ENCODE measurements at regions not wholly inside any gene's neighbourhood (a gene's known extent, or its start where the extent isn't known, plus 50 kb on each side); places are given as distances from the start of the nearest gene placed in this dataset.

- H3K36me3 ChIP-seq (ENCODE audit: insufficient read depth, low read length), result no peaks in the 10 kb centered on the region
- H3K9me3 ChIP-seq (ENCODE audit: low read length), result no peaks in the 10 kb centered on the region
- no peak overlapping the region for H3K27ac ChIP-seq (ENCODE audit: low read depth, low read length)
- no peak overlapping the region for H3K4me3 ChIP-seq (ENCODE audit: low read depth in 1 of 2, low read length in 2 of 2)
- no peaks in the 10 kb centered on the region for H3K4me1 ChIP-seq (ENCODE audit: insufficient read depth, low read length)
- H3K27me3 ChIP-seq (ENCODE audit: control insufficient read depth in 1 of 2, insufficient read depth in 2 of 2, low read length in 2 of 2), result no peaks in the 10 kb centered on the region
- no peak overlapping the region for H3K9ac ChIP-seq (ENCODE audit: low read length)
These were observed 56.4 kb upstream of the DAPK1 start for GRCh38 chr9:87441251-87441650.

- no peak overlapping the region for H3K4me3 ChIP-seq (ENCODE audit: low read depth in 1 of 2, low read length in 2 of 2)
- no peaks in the 10 kb centered on the region for H3K4me1 ChIP-seq (ENCODE audit: insufficient read depth, low read length)
- H3K27me3 ChIP-seq (ENCODE audit: control insufficient read depth in 1 of 2, insufficient read depth in 2 of 2, low read length in 2 of 2), result no peaks in the 10 kb centered on the region
- no peaks in the 10 kb centered on the region for H3K36me3 ChIP-seq (ENCODE audit: insufficient read depth, low read length)
- H3K27ac ChIP-seq (ENCODE audit: low read depth, low read length), result no peak overlapping the region
- H3K9me3 ChIP-seq (ENCODE audit: low read length), result no peaks in the 10 kb centered on the region
- H3K9ac ChIP-seq (ENCODE audit: low read length), result no peak overlapping the region
These were observed 55.2 kb upstream of the DAPK1 start for GRCh38 chr9:87442451-87442850.

- H3K27me3 ChIP-seq (ENCODE audit: control insufficient read depth in 1 of 2, insufficient read depth in 2 of 2, low read length in 2 of 2), result no peaks in the 10 kb centered on the region
- H3K36me3 ChIP-seq (ENCODE audit: insufficient read depth, low read length), result no peaks in the 10 kb centered on the region
- H3K9ac ChIP-seq (ENCODE audit: low read length), result no peak overlapping the region
- H3K4me1 ChIP-seq (ENCODE audit: insufficient read depth, low read length), result no peaks in the 10 kb centered on the region
- no peak overlapping the region for H3K4me3 ChIP-seq (ENCODE audit: low read depth in 1 of 2, low read length in 2 of 2)
- no peak overlapping the region for H3K27ac ChIP-seq (ENCODE audit: low read depth, low read length)
- no peaks in the 10 kb centered on the region for H3K9me3 ChIP-seq (ENCODE audit: low read length)
These were observed 54.7 kb upstream of the DAPK1 start for GRCh38 chr9:87443006-87443405.

- no peaks in the 10 kb centered on the region for H3K9me3 ChIP-seq (ENCODE audit: low read length)
- H3K4me1 ChIP-seq (ENCODE audit: insufficient read depth, low read length), result no peaks in the 10 kb centered on the region
- no peak overlapping the region for H3K4me3 ChIP-seq (ENCODE audit: low read depth in 1 of 2, low read length in 2 of 2)
- no peaks in the 10 kb centered on the region for H3K36me3 ChIP-seq (ENCODE audit: insufficient read depth, low read length)
- no peak overlapping the region for H3K27ac ChIP-seq (ENCODE audit: low read depth, low read length)
- H3K9ac ChIP-seq (ENCODE audit: low read length), result no peak overlapping the region
- no peaks in the 10 kb centered on the region for H3K27me3 ChIP-seq (ENCODE audit: control insufficient read depth in 1 of 2, insufficient read depth in 2 of 2, low read length in 2 of 2)
These were observed 54.2 kb upstream of the DAPK1 start for GRCh38 chr9:87443461-87443860.

GRCh38 chr9:87445646-87446045, 52.0 kb upstream of the DAPK1 start:
- Histone ChIP-seq H3K4me1 (ENCODE audit: insufficient read depth, low read length) (no peaks in the 10 kb centered on the region), H3K4me3 (ENCODE audit: low read depth in 1 of 2, low read length in 2 of 2) (no peak overlapping the region), H3K9ac (ENCODE audit: low read length) (no peak overlapping the region), H3K9me3 (ENCODE audit: low read length) (no peaks in the 10 kb centered on the region), H3K27ac (ENCODE audit: low read depth, low read length) (no peak overlapping the region), H3K36me3 (ENCODE audit: insufficient read depth, low read length) (no peaks in the 10 kb centered on the region), H3K27me3 (ENCODE audit: control insufficient read depth in 1 of 2, insufficient read depth in 2 of 2, low read length in 2 of 2) (no peaks in the 10 kb centered on the region)

GRCh38 chr9:87446527-87446926, 51.1 kb upstream of the DAPK1 start:
- no peaks in the 10 kb centered on the region for H3K9me3 ChIP-seq (ENCODE audit: low read length)
- no peaks in the 10 kb centered on the region for H3K27me3 ChIP-seq (ENCODE audit: control insufficient read depth in 1 of 2, insufficient read depth in 2 of 2, low read length in 2 of 2)
- H3K4me3 ChIP-seq (ENCODE audit: low read depth in 1 of 2, low read length in 2 of 2), result no peak overlapping the region
- no peak overlapping the region for H3K9ac ChIP-seq (ENCODE audit: low read length)
- no peaks in the 10 kb centered on the region for H3K4me1 ChIP-seq (ENCODE audit: insufficient read depth, low read length)
- H3K36me3 ChIP-seq (ENCODE audit: insufficient read depth, low read length), result no peaks in the 10 kb centered on the region
- H3K27ac ChIP-seq (ENCODE audit: low read depth, low read length), result no peak overlapping the region

- Histone ChIP-seq H3K4me1 (ENCODE audit: insufficient read depth, low read length) (no peaks in the 10 kb centered on the region), H3K9me3 (ENCODE audit: low read length) (no peaks in the 10 kb centered on the region), H3K4me3 (ENCODE audit: low read depth in 1 of 2, low read length in 2 of 2) (no peak overlapping the region), H3K27me3 (ENCODE audit: control insufficient read depth in 1 of 2, insufficient read depth in 2 of 2, low read length in 2 of 2) (no peaks in the 10 kb centered on the region), H3K27ac (ENCODE audit: low read depth, low read length) (no peak overlapping the region), H3K9ac (ENCODE audit: low read length) (no peak overlapping the region), H3K36me3 (ENCODE audit: insufficient read depth, low read length) (no peaks in the 10 kb centered on the region)
These were observed 49.9 kb upstream of the DAPK1 start for GRCh38 chr9:87447547-87448432.
